CD8-positive, alpha-beta memory T cell (primary cell): ENCODE measurements at regions not wholly inside any gene's neighbourhood (a gene's known extent, or its start where the extent isn't known, plus 50 kb on each side); places are given as distances from the start of the nearest gene placed in this dataset.

Source experiments
- CTCF ChIA-PET: fragments of 350-600 bp; sonication (Branson Sonifier 250); formaldehyde crosslinking; loops from one replicate; lab custom pipeline; 2021; ENCODE audit warnings: antibody characterized with exemption; lab: Charles Lee
- POLR2A ChIA-PET: fragments of 350-600 bp; sonication (Branson Sonifier 250); formaldehyde crosslinking; loops from one replicate; lab custom pipeline; 2021; ENCODE audit warnings: antibody characterized with exemption; lab: Charles Lee
- DNase-seq, 5 donors: peaks; one replicate each; pipeline versions ENCODE4 v3.0.0 to v3.0.0-alpha.2; 2020 to 2022; ENCODE audit warnings: mixed read lengths in 1 of 5
- H3K27ac ChIP-seq: one replicate; pipeline ENCODE4 v1.7.0; 2013; ENCODE audit warnings: low read depth, mild to moderate bottlenecking, low read length, moderate library complexity
- H3K27me3 ChIP-seq: 2 replicates; pipeline ENCODE4 v1.7.0; 2013; ENCODE audit warnings: low read length, mild to moderate bottlenecking; ENCODE audit not compliant: insufficient read depth, poor library complexity, severe bottlenecking
- H3K36me3 ChIP-seq: 2 replicates; pipeline ENCODE4 v1.7.0; 2013; ENCODE audit warnings: mild to moderate bottlenecking, low read length, moderate library complexity; ENCODE audit not compliant: insufficient read depth
- H3K4me1 ChIP-seq: 2 replicates; pipeline ENCODE4 v1.7.0; 2013; ENCODE audit warnings: mild to moderate bottlenecking, low read length, moderate library complexity; ENCODE audit not compliant: insufficient read depth
- H3K4me3 ChIP-seq: 2 replicates; pipeline ENCODE4 v1.7.0; 2013; ENCODE audit warnings: mild to moderate bottlenecking, low read length
- H3K9me3 ChIP-seq: 2 replicates; pipeline ENCODE4 v1.7.0; 2013; ENCODE audit warnings: mild to moderate bottlenecking, low read length
- H3K27ac Mint-ChIP-seq, 8 donors: one replicate each; pipeline ENCODE4 v1.8.0; 2020 to 2021; ENCODE audit warnings: mixed read lengths in 8 of 8, mild to moderate bottlenecking in 6 of 8, inconsistent platforms in 3 of 8, moderate library complexity in 3 of 8
- H3K27me3 Mint-ChIP-seq, 2 donors: one replicate each; pipeline ENCODE4 v1.8.0; 2020 to 2021; ENCODE audit warnings: mixed read lengths in 2 of 2, mild to moderate bottlenecking in 1 of 2, moderate library complexity in 1 of 2
- H3K36me3 Mint-ChIP-seq, 3 donors: one replicate each; pipeline ENCODE4 v1.8.0; 2020 to 2021; ENCODE audit warnings: mixed read lengths in 3 of 3, inconsistent platforms in 1 of 3, mild to moderate bottlenecking in 1 of 3
- H3K4me1 Mint-ChIP-seq, 3 donors: one replicate each; pipeline ENCODE4 v1.8.0; 2020 to 2021; ENCODE audit warnings: mixed read lengths in 3 of 3, inconsistent platforms in 1 of 3, mild to moderate bottlenecking in 1 of 3
- H3K4me3 Mint-ChIP-seq, 7 donors: one replicate each; pipeline ENCODE4 v1.8.0; 2020 to 2021; ENCODE audit warnings: mixed read lengths in 7 of 7, mild to moderate bottlenecking in 6 of 7, moderate library complexity in 4 of 7, inconsistent platforms in 2 of 7
- H3K9me3 Mint-ChIP-seq, 5 donors: one replicate each; pipeline ENCODE4 v1.8.0; 2020 to 2022; ENCODE audit warnings: mixed read lengths in 5 of 5, mild to moderate bottlenecking in 3 of 5, moderate library complexity in 2 of 5, inconsistent platforms in 1 of 5

DNA sequence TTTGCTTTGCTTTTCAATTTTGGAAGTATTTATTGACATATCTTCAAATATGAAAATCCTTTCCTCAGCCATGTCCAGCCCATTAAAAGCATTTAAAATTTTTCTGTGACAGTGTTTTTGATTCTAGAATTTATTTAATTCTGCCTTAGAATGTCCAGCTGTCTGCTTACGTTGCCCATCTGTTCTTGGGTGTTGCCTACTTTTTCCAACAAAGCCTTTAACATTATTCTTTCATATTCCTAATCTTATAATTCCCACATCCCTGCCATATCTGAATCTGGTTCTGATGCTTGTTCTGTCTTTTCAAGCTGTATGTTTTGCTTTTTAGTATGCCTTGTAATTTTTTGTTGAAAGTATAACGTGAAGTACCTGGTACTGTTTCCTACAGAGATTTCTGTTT is 204.7 kb upstream of the VSTM2A start:
- no peaks in the 10 kb centered on the region for H3K27me3 Mint-ChIP-seq
- ChIA-PET POLR2A (no interaction called here), CTCF (no interaction called here)
- H3K4me1 ChIP-seq: no peaks in the 10 kb centered on the region
- no peak overlapping the region for H3K27ac ChIP-seq
- peaks cover 5 to 52% (median 9%) of the 10 kb centered on the region in 5 donors for H3K9me3 Mint-ChIP-seq
- no peaks in the 10 kb centered on the region for H3K36me3 ChIP-seq
- H3K4me3 ChIP-seq: no peak overlapping the region
- H3K9me3 ChIP-seq: no peaks in the 10 kb centered on the region
- H3K4me3 Mint-ChIP-seq: no peak overlapping the region
- no peak overlapping the region for H3K27ac Mint-ChIP-seq
- H3K27me3 ChIP-seq: no peaks in the 10 kb centered on the region
- H3K36me3 Mint-ChIP-seq: no peaks in the 10 kb centered on the region
- H3K4me1 Mint-ChIP-seq: no peaks in the 10 kb centered on the region
- DNase-seq: no peak

DNA sequence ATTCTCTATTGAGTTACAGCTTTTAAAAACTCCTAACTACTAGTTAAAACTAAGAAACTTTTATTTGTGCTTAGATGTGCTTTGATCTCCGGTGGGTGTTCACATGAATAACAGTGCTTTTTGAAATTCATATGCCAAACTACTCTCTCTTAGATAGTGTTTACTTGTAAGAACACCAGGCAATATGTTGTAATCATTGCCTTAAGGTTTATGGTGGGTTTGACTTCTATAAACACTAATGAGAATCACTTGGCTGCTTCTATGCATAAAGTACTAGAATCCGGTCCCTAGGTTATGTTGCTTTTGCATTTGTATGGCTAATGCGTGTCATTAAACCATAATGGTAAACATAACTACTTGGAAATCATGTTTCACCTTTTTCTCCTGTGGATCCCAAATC is 203.9 kb upstream of the VSTM2A start:
- H3K27ac ChIP-seq: no peak overlapping the region
- CTCF ChIA-PET: no interaction called here
- Mint-ChIP-seq H3K27me3 (no peaks in the 10 kb centered on the region), H3K9me3 (peaks cover 5 to 50% (median 13%) of the 10 kb centered on the region in 5 donors), H3K27ac (no peak overlapping the region), H3K4me3 (no peak overlapping the region), H3K36me3 (no peaks in the 10 kb centered on the region), H3K4me1 (no peaks in the 10 kb centered on the region)
- no peaks in the 10 kb centered on the region for H3K4me1 ChIP-seq
- DNase-seq: no peak
- POLR2A ChIA-PET: no interaction called here
- no peaks in the 10 kb centered on the region for H3K36me3 ChIP-seq
- H3K4me3 ChIP-seq: no peak overlapping the region
- no peaks in the 10 kb centered on the region for H3K9me3 ChIP-seq
- no peaks in the 10 kb centered on the region for H3K27me3 ChIP-seq

DNA sequence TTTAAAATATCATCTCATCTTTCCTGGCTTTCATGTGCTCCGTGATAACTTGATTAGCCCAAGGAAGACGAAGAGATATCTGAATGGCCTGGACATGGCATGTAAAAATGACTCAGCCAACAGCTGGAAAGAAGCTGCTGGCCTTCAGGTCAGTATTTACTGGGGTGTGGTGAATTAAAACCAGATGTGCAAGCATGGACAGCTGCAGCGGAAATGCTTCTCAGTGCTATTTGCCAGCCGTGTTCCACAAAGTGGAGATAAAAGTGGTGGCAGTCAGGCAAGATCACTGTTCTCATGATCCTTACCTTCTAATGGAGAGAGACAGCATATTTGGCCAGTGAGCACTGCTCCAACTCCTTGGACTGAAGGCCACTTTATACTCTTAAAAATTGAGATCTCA is 203.1 kb upstream of the VSTM2A start:
- ChIA-PET POLR2A (no interaction called here), CTCF (no interaction called here)
- H3K4me3 Mint-ChIP-seq: no peak overlapping the region

GRCh38 chr7:54342458-54342857 is 199.7 kb upstream of the VSTM2A start:
- peaks cover 3 to 40% (median 19%) of the 10 kb centered on the region in 5 donors for H3K9me3 Mint-ChIP-seq
- ChIA-PET POLR2A (no interaction called here), CTCF (no interaction called here)
- no peak overlapping the region for H3K4me3 Mint-ChIP-seq
- Histone ChIP-seq H3K27me3 (no peaks in the 10 kb centered on the region), H3K4me3 (no peak overlapping the region), H3K27ac (no peak overlapping the region), H3K36me3 (no peaks in the 10 kb centered on the region), H3K9me3 (no peaks in the 10 kb centered on the region), H3K4me1 (no peaks in the 10 kb centered on the region)
- no peak overlapping the region for H3K27ac Mint-ChIP-seq
- H3K4me1 Mint-ChIP-seq: no peaks in the 10 kb centered on the region
- H3K36me3 Mint-ChIP-seq: no peaks in the 10 kb centered on the region
- DNase-seq: no peak
- no peaks in the 10 kb centered on the region for H3K27me3 Mint-ChIP-seq

More for the DNA sequence above, 203.1 kb upstream of the VSTM2A start:
- H3K27me3 Mint-ChIP-seq: no peaks in the 10 kb centered on the region
- H3K4me1 ChIP-seq: no peaks in the 10 kb centered on the region
- H3K27ac Mint-ChIP-seq: no peak overlapping the region
- no peak overlapping the region for H3K4me3 ChIP-seq
- DNase-seq: no peak
- H3K4me1 Mint-ChIP-seq: no peaks in the 10 kb centered on the region
- H3K36me3 Mint-ChIP-seq: no peaks in the 10 kb centered on the region
- no peaks in the 10 kb centered on the region for H3K9me3 ChIP-seq
- no peak overlapping the region for H3K27ac ChIP-seq
- peaks cover 3 to 49% (median 19%) of the 10 kb centered on the region in 5 donors for H3K9me3 Mint-ChIP-seq
- no peaks in the 10 kb centered on the region for H3K36me3 ChIP-seq
- H3K27me3 ChIP-seq: no peaks in the 10 kb centered on the region

DNA sequence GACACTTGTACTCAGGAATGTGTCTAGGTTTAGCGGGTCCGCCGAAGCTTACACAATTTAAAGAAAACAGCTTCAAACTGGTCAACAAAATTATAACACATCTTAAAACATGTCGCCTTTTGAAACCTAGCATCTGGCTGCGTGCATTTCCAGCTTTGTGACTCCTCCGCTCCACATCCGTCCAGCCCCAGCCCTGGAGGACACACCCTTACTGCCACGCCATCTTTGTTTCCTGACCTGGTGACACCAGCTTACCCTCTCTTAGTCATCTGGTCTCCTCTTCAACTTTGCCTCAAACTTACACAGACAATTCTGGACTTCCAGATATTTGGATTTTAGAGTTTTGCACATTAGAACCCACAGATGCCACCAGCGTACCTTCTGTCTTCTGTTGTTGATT is 198.7 kb upstream of the VSTM2A start:
- Mint-ChIP-seq H3K27me3 (no peaks in the 10 kb centered on the region), H3K9me3 (peaks cover 9 to 40% (median 26%) of the 10 kb centered on the region in 5 donors), H3K36me3 (no peaks in the 10 kb centered on the region), H3K4me1 (no peaks in the 10 kb centered on the region), H3K27ac (no peak overlapping the region), H3K4me3 (no peak overlapping the region)
- H3K27ac ChIP-seq: no peak overlapping the region
- no peak for DNase-seq
- H3K4me3 ChIP-seq: no peak overlapping the region
- ChIA-PET CTCF (no interaction called here), POLR2A (no interaction called here)
- no peaks in the 10 kb centered on the region for H3K27me3 ChIP-seq
- H3K36me3 ChIP-seq: no peaks in the 10 kb centered on the region
- no peaks in the 10 kb centered on the region for H3K9me3 ChIP-seq
- H3K4me1 ChIP-seq: no peaks in the 10 kb centered on the region

GRCh38 chr7:54345746-54346145 is 196.4 kb upstream of the VSTM2A start:
- Histone ChIP-seq H3K9me3 (no peaks in the 10 kb centered on the region), H3K27me3 (no peaks in the 10 kb centered on the region), H3K4me1 (no peaks in the 10 kb centered on the region), H3K36me3 (no peaks in the 10 kb centered on the region), H3K4me3 (no peak overlapping the region), H3K27ac (no peak overlapping the region)
- POLR2A ChIA-PET: no interaction called here
- Mint-ChIP-seq H3K27ac (no peak overlapping the region), H3K4me3 (no peak overlapping the region), H3K4me1 (no peaks in the 10 kb centered on the region), H3K9me3 (peaks cover 8 to 42% (median 29%) of the 10 kb centered on the region in 5 donors), H3K27me3 (no peaks in the 10 kb centered on the region), H3K36me3 (no peaks in the 10 kb centered on the region)
- CTCF ChIA-PET: interaction anchor here (1.0 kb wide), 1 partner anchor 9 kb away, joined by 3 read pairs; no protein-coding TSS in a partner anchor
- no peak for DNase-seq

- ChIA-PET POLR2A (no interaction called here), CTCF (no interaction called here)
- Mint-ChIP-seq H3K4me1 (no peaks in the 10 kb centered on the region), H3K4me3 (no peak overlapping the region), H3K27ac (no peak overlapping the region), H3K9me3 (peaks cover 6 to 26% (median 19%) of the 10 kb centered on the region in 5 donors), H3K36me3 (no peaks in the 10 kb centered on the region), H3K27me3 (no peaks in the 10 kb centered on the region)
- H3K4me3 ChIP-seq: no peak overlapping the region
- no peak overlapping the region for H3K27ac ChIP-seq
- H3K36me3 ChIP-seq: no peaks in the 10 kb centered on the region
- no peaks in the 10 kb centered on the region for H3K9me3 ChIP-seq
- no peaks in the 10 kb centered on the region for H3K27me3 ChIP-seq
- no peak for DNase-seq
- no peaks in the 10 kb centered on the region for H3K4me1 ChIP-seq
Observed at GRCh38 chr7:54349229-54349628, 192.9 kb upstream of the VSTM2A start.

DNA sequence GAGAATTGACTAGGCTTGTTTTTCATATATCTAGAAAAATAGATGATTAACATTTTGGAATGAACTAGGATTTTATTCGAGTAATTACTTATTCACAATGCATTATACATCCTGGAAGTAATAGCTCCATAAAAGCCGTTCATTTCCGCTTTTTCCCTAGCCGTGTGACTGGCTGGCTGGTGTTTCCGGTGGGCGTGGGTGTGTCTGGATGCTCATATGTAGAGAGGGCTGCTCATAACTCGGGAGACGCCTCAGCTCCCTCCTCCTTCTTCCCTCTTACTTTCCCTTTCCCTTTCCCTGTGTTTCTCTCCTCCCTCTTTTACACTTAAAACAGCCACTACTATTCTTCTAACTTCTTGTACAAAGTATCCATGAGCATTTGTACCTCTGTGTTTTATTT is 187.7 kb upstream of the VSTM2A start:
- H3K4me1 ChIP-seq: no peaks in the 10 kb centered on the region
- H3K9me3 ChIP-seq: no peaks in the 10 kb centered on the region
- no peak overlapping the region for H3K27ac ChIP-seq
- no peaks in the 10 kb centered on the region for H3K36me3 Mint-ChIP-seq
- DNase-seq: no peak
- H3K27me3 ChIP-seq: no peaks in the 10 kb centered on the region
- no peak overlapping the region for H3K4me3 ChIP-seq
- no peaks in the 10 kb centered on the region for H3K27me3 Mint-ChIP-seq
- CTCF ChIA-PET: no interaction called here
- H3K4me3 Mint-ChIP-seq: no peak overlapping the region
- no peaks in the 10 kb centered on the region for H3K36me3 ChIP-seq
- H3K27ac Mint-ChIP-seq: no peak overlapping the region
- POLR2A ChIA-PET: no interaction called here
- no peaks in the 10 kb centered on the region for H3K4me1 Mint-ChIP-seq
- peaks cover 0 to 15% (median 10%) of the 10 kb centered on the region in 5 donors for H3K9me3 Mint-ChIP-seq

- Histone ChIP-seq H3K4me1 (no peaks in the 10 kb centered on the region), H3K27me3 (no peaks in the 10 kb centered on the region), H3K36me3 (no peaks in the 10 kb centered on the region), H3K9me3 (no peaks in the 10 kb centered on the region), H3K27ac (no peak overlapping the region), H3K4me3 (no peak overlapping the region)
- DNase-seq: no peak
- Mint-ChIP-seq H3K27me3 (no peaks in the 10 kb centered on the region), H3K9me3 (peaks cover 0 to 23% (median 13%) of the 10 kb centered on the region in 5 donors), H3K4me1 (no peaks in the 10 kb centered on the region), H3K27ac (no peak overlapping the region), H3K36me3 (no peaks in the 10 kb centered on the region), H3K4me3 (no peak overlapping the region)
- ChIA-PET CTCF (no interaction called here), POLR2A (no interaction called here)
Observed at GRCh38 chr7:54355842-54356241, 186.3 kb upstream of the VSTM2A start.
